ENCODE measurements at regions not wholly inside any gene's neighbourhood (a gene's known extent, or its start where the extent isn't known, plus 50 kb on each side); places are given as distances from the start of the nearest gene placed in this dataset.

DNA sequence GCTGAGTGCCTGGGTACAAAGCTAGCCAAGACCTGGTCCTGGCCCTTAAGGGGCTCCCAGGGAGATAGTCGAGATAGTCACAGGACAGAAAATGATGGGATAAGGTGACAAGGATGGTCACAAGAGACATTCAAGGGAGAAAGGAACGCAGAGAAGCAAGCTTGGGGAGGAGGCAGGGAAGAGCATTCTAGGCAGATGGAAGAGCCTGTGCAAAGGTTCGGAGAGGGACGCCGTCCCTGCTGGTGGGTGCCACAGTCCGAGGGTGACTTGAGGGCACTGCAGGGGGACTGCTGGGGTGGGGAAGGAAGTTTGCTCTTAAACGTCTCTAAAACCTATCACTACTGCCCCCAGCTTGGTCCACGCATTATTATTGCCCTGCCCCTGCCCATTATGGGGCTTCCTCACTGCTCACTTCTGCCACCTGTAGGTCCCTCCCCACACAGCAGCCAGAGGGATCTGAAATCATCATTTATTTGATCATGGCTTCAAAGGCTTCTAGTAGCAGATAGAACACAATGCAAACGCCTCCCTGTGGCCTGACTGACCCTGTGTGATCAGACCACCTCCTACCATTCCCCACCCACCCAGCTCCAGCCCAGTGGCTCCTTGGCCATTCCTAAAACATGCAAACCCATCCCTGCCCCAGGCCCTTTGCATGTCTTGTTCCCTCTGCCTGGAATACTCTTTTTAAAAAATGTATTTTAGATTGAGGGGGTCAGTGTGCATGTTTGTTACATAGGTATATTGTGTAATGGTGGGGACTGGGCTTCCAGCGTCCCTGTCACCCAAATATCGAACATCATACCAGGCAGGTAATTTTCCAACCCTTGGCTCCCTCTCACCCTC is 60.3 kb downstream of the RMI2 start:
- DNase-seq (ENCODE audit: low spot score), result peak; percentile 73
- TF ChIP-seq, protein P1, sequence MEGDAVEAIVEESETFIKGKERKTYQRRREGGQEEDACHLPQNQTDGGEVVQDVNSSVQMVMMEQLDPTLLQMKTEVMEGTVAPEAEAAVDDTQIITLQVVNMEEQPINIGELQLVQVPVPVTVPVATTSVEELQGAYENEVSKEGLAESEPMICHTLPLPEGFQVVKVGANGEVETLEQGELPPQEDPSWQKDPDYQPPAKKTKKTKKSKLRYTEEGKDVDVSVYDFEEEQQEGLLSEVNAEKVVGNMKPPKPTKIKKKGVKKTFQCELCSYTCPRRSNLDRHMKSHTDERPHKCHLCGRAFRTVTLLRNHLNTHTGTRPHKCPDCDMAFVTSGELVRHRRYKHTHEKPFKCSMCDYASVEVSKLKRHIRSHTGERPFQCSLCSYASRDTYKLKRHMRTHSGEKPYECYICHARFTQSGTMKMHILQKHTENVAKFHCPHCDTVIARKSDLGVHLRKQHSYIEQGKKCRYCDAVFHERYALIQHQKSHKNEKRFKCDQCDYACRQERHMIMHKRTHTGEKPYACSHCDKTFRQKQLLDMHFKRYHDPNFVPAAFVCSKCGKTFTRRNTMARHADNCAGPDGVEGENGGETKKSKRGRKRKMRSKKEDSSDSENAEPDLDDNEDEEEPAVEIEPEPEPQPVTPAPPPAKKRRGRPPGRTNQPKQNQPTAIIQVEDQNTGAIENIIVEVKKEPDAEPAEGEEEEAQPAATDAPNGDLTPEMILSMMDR (IDR thresholded peaks at IDR 0.05; ENCODE audit: extremely low read depth, missing control alignments), result peak; percentile 43

DNA sequence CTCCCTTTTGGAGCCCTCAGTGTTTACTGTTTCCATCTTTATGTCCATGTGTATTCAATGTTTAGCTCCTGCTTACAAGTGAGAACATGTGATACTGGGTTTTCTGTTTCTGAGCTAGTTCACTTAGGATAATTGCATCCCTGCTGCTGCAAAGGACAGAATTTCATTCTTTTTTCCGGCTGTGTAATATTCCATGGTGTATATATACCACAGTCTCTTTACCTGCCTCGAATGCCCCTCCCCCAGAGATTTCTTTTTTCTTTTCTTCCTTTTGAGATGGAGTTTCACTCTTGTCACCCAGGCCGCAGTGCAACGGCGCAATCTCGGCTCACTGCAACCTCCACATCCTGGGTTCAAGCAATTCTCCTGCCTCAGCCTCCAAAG is 60.9 kb downstream of the RMI2 start:
- TF ChIP-seq, protein P1 (IDR thresholded peaks at IDR 0.05; ENCODE audit: extremely low read depth, missing control alignments), result no peak
- no peak for DNase-seq (ENCODE audit: low spot score)

GRCh38 chr16:11407047-11407982 is 62.1 kb downstream of the RMI2 start:
- DNase-seq (ENCODE audit: low spot score), result peak; percentile 84
- TF ChIP-seq, protein P1 (IDR thresholded peaks at IDR 0.05; ENCODE audit: extremely low read depth, missing control alignments), result peak; percentile 71

- DNase-seq (ENCODE audit: low spot score), result no peak
- TF ChIP-seq, protein P1 (IDR thresholded peaks at IDR 0.05; ENCODE audit: extremely low read depth, missing control alignments), result no peak
Observed at GRCh38 chr16:11408216-11408615, 63.0 kb downstream of the RMI2 start.

DNA sequence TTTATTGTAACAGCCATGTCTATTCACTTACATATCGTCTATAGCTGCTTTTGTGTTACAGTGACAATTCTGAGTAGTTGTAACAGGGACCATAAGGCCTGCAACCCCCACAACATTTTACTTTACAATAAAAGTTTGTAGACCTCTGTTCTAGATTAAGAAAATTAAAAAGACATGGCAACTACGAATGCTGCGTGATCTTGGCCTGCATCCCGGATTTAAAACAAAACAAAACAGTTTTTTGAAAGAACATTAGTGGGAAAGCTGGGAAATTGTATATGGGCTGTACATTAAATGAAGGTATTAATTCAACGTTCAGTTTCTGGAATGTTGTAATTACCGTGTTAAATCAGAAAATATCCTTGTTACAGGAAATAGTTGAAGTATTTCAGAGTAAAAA is 64.1 kb downstream of the RMI2 start:
- no peak for DNase-seq (ENCODE audit: low spot score)
- TF ChIP-seq, protein P1 (IDR thresholded peaks at IDR 0.05; ENCODE audit: extremely low read depth, missing control alignments), result no peak

- DNase-seq (ENCODE audit: low spot score), result no peak
- TF ChIP-seq, protein P1 (IDR thresholded peaks at IDR 0.05; ENCODE audit: extremely low read depth, missing control alignments), result no peak
Observed at GRCh38 chr16:11410376-11411058, 65.3 kb downstream of the RMI2 start.

Data from GM20000 (cell line).